NCI-H2029 treated with DMSO at 0.1 percent for 48 hours (cell line): ENCODE measurements at regions not wholly inside any gene's neighbourhood (a gene's known extent, or its start where the extent isn't known, plus 50 kb on each side); places are given as distances from the start of the nearest gene placed in this dataset.
"Not testable (repeated sequence)": the region's sequence is repeated elsewhere in the genome, so short reads cannot be mapped to it uniquely, and the experiment has no call there.

Experiments
- DNase-seq: peaks from one replicate; lab custom pipeline; 2025; lab: John Stamatoyannopoulos, UW

GRCh38 chr2:12543076-12543977 is 173.4 kb upstream of the TRIB2 start:
- no peak for DNase-seq

DNA sequence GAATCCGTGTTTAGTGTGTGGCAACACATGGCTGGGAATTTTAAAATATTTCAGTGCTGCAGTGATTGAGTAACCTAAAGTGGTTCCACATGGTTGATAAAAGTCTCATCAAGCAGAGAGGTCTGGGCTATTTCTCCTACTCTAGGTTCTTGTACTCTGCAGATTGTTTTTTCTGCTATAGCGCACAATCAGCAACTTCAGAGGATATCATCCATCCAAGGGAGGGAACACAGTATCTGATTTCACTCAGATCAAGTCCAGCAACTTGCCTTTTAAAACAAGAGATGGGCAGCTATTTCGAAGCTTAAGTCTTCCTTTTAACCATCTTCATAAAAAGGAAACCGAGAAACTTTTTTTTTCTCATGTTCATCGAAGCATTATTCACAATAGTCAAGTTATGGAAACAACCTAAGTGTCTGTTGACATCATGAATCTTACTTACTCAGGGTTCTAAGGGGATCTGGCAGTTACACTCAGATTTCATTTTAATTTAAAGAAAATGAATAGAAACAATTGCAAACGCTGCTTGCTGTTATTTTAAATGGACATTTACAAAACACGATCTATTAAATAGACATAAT is 172.7 kb upstream of the TRIB2 start:
- no peak for DNase-seq

DNA sequence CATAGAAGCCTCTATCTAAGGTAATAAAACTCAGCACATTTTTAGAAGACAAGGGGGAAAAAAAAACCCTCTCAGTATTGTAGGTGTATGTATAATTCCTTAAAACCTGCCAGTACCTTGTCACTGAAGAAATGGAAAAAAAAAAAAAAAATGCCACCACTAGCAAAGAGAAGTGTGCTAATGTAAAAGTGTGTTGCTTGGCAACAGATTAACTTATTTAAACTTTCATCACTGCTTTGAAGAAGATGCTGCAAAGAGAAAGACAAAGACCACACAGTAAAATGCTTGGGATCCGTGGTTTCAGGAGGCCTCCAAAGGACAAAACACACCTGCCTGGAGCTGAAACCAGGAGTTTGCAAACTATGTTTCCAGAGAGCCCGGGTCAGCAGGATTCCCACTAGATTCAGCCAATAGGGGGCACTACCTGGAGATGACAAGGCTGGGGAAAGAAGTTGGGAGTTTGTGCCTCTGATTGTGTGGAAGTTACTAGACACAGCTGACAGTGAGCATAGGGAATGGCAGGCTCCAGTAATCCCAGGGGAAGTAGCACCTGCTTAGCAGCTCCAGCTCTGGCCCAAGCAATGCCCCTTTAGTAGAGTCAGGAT is 169.1 kb upstream of the TRIB2 start:
- no peak for DNase-seq

- DNase-seq: no peak
Observed at GRCh38 chr2:12548906-12549305, 167.8 kb upstream of the TRIB2 start.

DNA sequence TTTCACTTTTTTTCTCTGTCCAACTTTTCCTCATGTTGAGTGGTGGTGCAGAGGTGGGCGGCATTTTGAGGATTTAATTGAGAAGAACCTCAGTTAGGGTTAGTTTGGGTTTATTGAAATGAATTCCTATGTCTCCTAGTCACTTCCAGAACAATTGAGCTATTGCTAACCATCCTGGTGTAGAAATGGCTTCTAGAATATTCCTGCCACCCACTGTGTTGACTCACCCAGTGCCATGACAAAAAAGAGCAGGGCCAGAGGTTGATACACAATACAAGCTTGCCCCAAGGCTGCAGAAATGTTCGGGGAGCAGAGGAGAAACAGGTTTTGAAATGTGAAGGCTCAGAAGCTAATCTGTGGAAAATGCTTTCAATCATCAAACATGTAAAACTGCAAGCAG is 167.1 kb upstream of the TRIB2 start:
- DNase-seq: no peak

GRCh38 chr2:12552092-12552491 is 164.6 kb upstream of the TRIB2 start:
- no peak for DNase-seq

- no peak for DNase-seq
Observed at GRCh38 chr2:12554224-12555011, 162.3 kb upstream of the TRIB2 start.

DNA sequence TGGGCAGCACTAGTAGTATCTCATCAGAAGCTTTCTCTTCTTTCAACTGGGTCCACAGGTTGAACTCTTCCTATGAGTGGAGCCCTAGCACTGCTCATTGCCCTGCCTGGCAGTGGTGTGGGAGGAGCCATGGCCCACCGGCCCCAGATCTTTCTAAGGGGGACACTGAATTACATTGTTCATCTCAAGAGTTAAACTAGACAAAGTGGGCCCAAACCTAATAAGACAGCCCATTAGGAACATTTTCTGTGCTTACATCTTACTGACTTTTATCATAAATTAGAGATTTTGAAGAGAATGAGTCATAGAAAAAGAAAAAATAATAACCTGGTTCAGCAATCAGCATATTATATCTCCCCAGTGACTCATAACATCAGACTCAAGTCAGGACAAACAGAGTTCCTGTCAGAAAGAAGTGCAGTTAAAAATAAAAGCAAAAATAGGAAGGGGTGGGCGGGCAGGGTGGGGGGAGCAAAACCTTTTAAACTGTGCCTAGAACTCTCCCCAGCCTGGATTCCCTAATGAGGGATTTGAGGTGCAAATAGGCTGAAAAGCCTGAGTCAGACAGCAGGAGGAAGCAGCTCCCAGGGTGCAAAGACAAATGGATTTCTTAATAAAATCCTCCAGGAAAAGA is 161.6 kb upstream of the TRIB2 start:
- DNase-seq: no peak

- no peak for DNase-seq
Observed at GRCh38 chr2:12556762-12557161, 160.0 kb upstream of the TRIB2 start.

DNA sequence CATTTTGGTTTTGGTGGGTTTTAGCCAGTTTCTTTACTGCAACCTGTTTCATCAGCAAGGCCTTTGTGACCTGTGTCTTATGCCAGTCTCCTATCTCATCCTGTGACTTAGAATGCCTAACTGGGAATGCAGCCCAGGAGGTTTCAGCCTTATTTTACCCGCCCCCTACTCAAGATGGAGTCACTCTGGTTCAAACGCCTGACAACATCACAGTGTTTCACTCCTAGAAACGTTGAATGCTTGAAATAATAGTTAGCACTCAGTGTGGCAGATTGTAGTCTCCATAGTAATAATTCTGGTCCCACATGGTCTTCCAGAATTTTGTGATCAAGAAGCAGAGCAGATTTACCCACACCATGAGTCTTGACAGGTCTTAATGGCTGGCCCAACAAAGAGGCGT is 159.0 kb upstream of the TRIB2 start:
- DNase-seq: no peak

DNA sequence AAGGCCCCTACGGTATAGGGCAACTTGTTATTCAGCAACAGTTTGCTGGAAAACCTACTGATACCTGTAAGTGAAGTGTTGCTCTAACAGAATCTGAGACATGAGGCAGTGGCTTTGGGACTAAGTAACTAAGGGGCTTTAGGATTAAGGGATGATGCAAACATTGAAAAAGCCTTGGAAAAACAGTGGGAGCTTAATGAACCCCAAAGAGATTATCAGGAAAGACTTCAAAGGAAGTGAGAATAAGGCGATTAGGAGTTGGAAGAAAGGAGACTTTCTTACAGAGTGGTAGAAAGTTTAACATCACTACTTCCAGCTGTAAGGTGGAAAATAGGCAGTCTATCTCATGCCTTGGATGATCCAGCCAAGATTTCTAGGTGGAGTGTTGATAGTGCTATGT is 158.2 kb upstream of the TRIB2 start:
- no peak for DNase-seq

- DNase-seq: no peak
Observed at GRCh38 chr2:12560618-12561017, 156.1 kb upstream of the TRIB2 start.

GRCh38 chr2:12567411-12567810 is 149.3 kb upstream of the TRIB2 start:
- DNase-seq: no peak

DNA sequence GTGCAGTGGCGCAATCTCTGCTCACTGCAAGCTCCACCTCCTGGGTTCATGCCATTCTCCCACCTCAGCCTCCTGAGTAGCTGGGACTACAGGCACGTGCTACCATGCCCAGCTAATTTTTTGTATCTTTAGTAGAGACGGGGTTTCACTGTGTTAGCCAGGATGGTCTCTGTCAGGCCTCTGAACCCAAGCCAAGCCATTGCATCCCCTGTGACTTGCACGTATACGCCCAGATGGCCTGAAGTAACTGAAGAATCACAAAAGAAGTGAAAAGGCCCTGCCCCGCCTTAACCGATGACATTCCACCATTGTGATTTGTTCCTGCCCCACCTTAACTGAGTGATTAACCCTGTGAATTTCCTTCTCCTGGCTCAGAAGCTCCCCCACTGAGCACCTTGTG is 147.2 kb upstream of the TRIB2 start:
- not testable (repeated sequence) for DNase-seq

DNA sequence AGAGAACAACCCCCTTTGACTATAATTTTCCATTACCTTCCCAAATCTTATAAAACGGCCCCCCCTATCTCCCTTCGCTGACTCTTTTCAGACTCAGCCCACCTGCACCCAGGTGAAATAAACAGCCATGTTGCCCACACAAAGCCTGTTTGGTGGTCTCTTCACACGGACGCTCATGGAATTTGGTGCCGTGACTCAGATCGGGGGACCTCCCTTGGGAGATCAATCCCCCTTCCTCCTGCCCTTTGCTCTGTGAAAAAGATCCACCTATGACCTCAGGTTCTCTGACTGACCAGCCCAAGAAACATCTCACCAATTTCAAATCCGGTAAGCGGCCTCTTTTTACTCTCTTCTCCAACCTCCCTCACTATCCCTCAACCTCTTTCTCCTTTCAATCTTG is 146.8 kb upstream of the TRIB2 start:
- not testable (repeated sequence) for DNase-seq

- no peak for DNase-seq
Observed at GRCh38 chr2:12577091-12577490, 139.6 kb upstream of the TRIB2 start.

DNA sequence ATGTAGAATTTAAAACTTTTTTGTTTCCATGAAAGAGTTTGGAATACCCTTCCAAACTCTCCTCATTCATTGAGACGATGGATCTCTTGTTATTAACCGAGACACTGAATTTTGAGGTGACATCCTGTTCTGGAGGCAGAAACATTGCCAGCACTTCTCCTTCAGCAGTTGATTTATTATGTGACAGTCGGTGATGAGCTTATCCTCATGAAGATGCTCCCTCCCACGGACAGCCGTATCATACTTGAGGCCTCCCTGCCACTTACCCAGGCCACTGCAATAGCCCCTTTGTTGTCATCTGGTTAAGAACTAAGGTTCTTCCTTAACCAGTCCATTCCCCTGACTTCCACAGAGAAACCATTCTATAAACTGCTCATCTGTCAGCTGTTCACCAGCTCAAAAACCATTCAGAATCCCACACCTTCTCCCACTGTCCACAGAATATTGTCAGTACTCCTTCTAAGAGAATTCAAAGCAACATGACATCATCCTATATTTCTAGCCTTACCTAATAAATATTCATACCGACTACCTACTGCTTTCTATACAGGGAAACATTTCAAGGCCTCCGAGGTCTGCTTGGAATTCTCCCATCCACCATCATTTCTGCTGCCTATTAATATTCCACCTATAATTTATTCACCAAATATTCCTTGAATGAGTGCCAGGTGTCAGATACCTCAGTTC is 139.0 kb upstream of the TRIB2 start:
- no peak for DNase-seq

DNA sequence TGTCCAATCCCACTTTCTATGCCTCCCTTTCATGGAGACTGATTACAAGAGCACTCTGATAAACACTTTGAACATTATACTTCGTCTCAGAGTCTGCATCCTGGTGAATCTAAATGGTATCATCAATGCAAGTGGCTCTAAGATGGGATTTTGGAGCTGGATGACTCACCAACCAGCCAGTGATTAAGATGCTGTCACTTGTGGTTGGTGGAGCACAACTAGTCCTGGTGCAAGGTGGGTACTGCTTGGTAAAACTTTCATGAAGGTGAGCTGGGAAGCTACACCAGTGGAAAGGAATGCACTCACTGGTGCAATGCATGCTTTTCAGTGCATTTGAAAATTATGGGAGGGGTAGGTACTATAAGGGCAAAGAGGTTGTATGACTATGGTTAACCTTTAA is 137.7 kb upstream of the TRIB2 start:
- no peak for DNase-seq

- DNase-seq: no peak
Observed at GRCh38 chr2:12584338-12584737, 132.4 kb upstream of the TRIB2 start.

DNA sequence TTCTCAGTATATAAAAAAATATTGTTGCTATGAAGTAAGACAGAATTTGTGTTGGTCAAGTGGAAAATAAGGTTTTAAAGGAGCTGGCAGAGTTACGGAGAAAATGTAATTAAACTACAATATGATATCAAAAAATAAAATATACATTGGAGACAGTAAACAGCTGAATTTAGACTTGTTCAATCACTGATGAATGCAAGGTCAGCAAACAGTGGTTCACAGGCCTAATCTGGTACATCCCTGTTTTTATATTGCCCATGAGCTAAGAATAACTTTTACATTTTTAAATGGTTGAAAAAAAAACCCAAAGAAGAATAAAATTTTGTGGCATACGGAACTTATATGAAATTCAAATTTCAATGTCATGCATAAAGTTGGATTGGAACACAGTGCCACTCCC is 131.0 kb upstream of the TRIB2 start:
- no peak for DNase-seq

- no peak for DNase-seq
Observed at GRCh38 chr2:12587228-12587627, 129.5 kb upstream of the TRIB2 start.
